Chondrocyte (in vitro differentiated cells): ENCODE measurements at regions not wholly inside any gene's neighbourhood (a gene's known extent, or its start where the extent isn't known, plus 50 kb on each side); places are given as distances from the start of the nearest gene placed in this dataset.

Source experiments
- DNase-seq: peaks from one replicate; pipeline ENCODE4 v3.0.0; 2021; ENCODE audit warnings: mixed read lengths, low spot score
- H3K27ac Mint-ChIP-seq: one replicate; pipeline ENCODE4 v1.8.0; 2021; ENCODE audit warnings: mild to moderate bottlenecking, moderate library complexity, mixed read lengths; ENCODE audit not compliant: unreplicated experiment
- H3K27me3 Mint-ChIP-seq: 2 replicates; pipeline ENCODE4 v1.8.0; 2021; ENCODE audit warnings: low read depth, mixed read lengths
- H3K36me3 Mint-ChIP-seq: 2 replicates; pipeline ENCODE4 v1.8.0; 2021; ENCODE audit warnings: low read depth, mixed read lengths
- H3K4me1 Mint-ChIP-seq: 2 replicates; pipeline ENCODE4 v1.8.0; 2021; ENCODE audit warnings: low read depth, mild to moderate bottlenecking, mixed read lengths
- H3K4me3 Mint-ChIP-seq: one replicate; pipeline ENCODE4 v1.8.0; 2021; ENCODE audit warnings: mild to moderate bottlenecking, moderate library complexity, mixed read lengths; ENCODE audit not compliant: unreplicated experiment
- H3K9me3 Mint-ChIP-seq: 2 replicates; pipeline ENCODE4 v1.8.0; 2021; ENCODE audit warnings: low read depth, mixed read lengths
- TF ChIP-seq, protein P1 (sequence below): fragments of 200-600 bp; sonication (generic); IDR thresholded peaks from 2 replicates; pipeline ENCODE4 v1.5.0; 2021; ENCODE audit warnings: antibody characterized with exemption, mild to moderate bottlenecking, moderate library complexity

DNA sequence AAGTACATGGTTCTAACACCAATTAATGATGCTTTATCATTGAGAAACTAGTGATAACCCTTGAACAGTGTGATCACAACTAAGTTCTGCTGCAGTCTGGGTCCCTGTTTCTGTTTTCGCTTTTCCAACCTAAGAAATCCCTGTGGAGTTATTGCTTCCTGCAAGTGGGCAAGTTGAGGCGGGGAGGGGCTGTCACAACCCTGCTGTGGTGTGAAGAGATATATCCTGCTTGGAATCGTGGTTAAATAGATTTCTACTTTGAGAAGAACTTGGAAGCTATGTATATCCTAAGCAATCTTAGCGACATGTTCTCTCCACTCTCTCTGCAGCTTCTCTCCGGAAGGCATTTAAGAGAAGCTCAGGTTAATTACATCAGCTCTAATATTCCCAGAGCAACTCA is 1223.6 kb downstream of the EPHA7 start:
- H3K36me3 Mint-ChIP-seq, result no peaks in the 10 kb centered on the region
- peaks cover 20% of the 10 kb centered on the region for H3K9me3 Mint-ChIP-seq
- no peak for DNase-seq
- no peaks in the 10 kb centered on the region for H3K27me3 Mint-ChIP-seq
- no peaks in the 10 kb centered on the region for H3K4me1 Mint-ChIP-seq
- TF ChIP-seq, protein P1, sequence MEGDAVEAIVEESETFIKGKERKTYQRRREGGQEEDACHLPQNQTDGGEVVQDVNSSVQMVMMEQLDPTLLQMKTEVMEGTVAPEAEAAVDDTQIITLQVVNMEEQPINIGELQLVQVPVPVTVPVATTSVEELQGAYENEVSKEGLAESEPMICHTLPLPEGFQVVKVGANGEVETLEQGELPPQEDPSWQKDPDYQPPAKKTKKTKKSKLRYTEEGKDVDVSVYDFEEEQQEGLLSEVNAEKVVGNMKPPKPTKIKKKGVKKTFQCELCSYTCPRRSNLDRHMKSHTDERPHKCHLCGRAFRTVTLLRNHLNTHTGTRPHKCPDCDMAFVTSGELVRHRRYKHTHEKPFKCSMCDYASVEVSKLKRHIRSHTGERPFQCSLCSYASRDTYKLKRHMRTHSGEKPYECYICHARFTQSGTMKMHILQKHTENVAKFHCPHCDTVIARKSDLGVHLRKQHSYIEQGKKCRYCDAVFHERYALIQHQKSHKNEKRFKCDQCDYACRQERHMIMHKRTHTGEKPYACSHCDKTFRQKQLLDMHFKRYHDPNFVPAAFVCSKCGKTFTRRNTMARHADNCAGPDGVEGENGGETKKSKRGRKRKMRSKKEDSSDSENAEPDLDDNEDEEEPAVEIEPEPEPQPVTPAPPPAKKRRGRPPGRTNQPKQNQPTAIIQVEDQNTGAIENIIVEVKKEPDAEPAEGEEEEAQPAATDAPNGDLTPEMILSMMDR, result no peak
- H3K27ac Mint-ChIP-seq, result no peak overlapping the region
- H3K4me3 Mint-ChIP-seq, result no peak overlapping the region

DNA sequence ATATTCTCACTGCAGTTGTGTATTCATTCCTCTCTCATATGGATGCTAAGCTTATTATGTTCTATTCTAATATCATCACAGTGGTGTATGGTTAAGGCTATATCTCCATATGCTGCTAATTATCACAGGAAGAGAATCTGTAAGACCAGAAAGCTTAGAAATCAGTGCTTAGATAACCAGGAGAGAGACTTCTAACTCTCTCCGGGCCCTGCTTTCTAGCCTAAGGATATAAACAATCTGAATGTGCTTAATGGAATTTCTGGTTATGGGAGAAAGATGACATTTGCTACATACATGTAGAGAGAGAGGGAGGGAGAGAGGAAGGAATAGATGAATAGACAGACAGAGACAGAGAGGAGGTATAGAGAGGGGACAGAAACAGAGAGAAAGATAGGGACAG is 1231.3 kb downstream of the EPHA7 start:
- peaks cover 5% of the 10 kb centered on the region for H3K4me1 Mint-ChIP-seq
- peaks cover 27% of the 10 kb centered on the region for H3K9me3 Mint-ChIP-seq
- TF ChIP-seq, protein P1, result no peak
- no peaks in the 10 kb centered on the region for H3K36me3 Mint-ChIP-seq
- no peak for DNase-seq
- H3K27ac Mint-ChIP-seq, result no peak overlapping the region
- H3K4me3 Mint-ChIP-seq, result no peak overlapping the region
- no peaks in the 10 kb centered on the region for H3K27me3 Mint-ChIP-seq

DNA sequence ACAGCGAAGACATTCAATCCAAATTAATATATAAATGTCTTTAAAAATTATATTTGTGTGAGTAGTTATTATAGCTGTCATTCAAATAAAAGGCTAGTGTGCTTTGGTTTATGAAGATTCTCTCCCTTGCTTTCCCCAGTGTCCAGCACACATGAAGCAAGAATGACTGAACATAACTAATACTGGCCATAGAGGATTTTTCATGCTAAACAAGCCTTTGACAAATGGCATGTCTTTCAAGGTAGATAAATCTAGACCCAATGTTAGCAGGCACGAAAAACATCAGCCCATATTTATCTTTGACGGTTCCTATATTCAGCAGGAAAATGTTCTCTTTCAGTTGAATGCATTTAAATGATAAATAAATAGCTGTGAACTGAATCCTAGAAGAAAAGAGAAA is 1234.4 kb downstream of the EPHA7 start:
- H3K4me1 Mint-ChIP-seq, result peaks cover 5% of the 10 kb centered on the region

DNA sequence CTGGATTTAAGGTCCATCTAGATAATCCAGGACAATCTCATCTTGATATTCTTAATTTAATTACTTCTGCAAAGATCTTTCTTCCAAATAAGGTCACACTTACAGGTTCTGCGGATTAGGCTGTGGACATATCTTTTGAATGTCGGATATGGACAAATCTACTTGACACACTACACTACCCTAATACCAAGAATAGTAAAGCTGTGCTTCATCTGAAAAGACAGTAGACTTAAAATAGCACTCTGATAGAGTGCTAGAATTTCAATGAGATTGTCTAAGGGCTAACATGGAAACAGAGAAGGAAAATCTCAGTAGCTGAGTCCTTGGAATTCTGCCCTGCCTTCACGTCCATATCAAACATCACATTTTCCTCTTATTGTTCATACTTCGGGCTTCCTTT is 1238.0 kb downstream of the EPHA7 start:
- H3K27ac Mint-ChIP-seq, result no peak overlapping the region
- no peak for DNase-seq
- H3K36me3 Mint-ChIP-seq, result no peaks in the 10 kb centered on the region
- TF ChIP-seq, protein P1, result no peak
- peaks cover 5% of the 10 kb centered on the region for H3K4me1 Mint-ChIP-seq
- no peaks in the 10 kb centered on the region for H3K9me3 Mint-ChIP-seq
- no peaks in the 10 kb centered on the region for H3K27me3 Mint-ChIP-seq
- H3K4me3 Mint-ChIP-seq, result no peak overlapping the region

More for the DNA sequence above, 1234.4 kb downstream of the EPHA7 start:
- Mint-ChIP-seq H3K9me3 (peaks cover 9% of the 10 kb centered on the region), H3K27me3 (no peaks in the 10 kb centered on the region), H3K27ac (no peak overlapping the region), H3K36me3 (no peaks in the 10 kb centered on the region), H3K4me3 (no peak overlapping the region)
- TF ChIP-seq, protein P1, result no peak
- DNase-seq, result no peak

DNA sequence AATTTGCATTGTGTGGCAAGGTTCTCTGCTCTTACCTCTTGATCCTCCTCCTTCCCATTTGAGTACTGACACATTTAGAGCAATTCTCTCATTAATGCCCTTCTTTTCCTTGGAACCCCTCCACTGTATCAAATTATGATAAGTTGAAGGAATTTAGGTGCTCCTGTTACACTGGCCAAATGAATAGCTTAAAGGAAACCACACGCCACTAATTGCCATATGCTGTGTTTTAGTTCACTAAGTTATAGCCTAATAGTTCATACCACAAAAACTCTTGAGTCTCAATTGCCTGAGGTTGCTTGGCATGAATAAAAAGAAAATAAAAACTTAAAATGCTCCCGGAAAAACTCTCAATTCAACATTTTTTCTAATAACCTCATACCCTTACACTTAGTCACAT is 1239.3 kb downstream of the EPHA7 start:
- Mint-ChIP-seq H3K27ac (no peak overlapping the region), H3K27me3 (no peaks in the 10 kb centered on the region), H3K9me3 (no peaks in the 10 kb centered on the region), H3K4me1 (peaks cover 5% of the 10 kb centered on the region), H3K36me3 (no peaks in the 10 kb centered on the region), H3K4me3 (no peak overlapping the region)
- DNase-seq, result no peak
- TF ChIP-seq, protein P1, result no peak
